ENCODE measurements at regions not wholly inside any gene's neighbourhood (a gene's known extent, or its start where the extent isn't known, plus 50 kb on each side); places are given as distances from the start of the nearest gene placed in this dataset.

GRCh38 chr15:27670486-27671209, 428.5 kb downstream of the OCA2 start:
- DNase-seq: no peak

- no peak for DNase-seq
Observed at GRCh38 chr15:27669641-27670040, 429.5 kb downstream of the OCA2 start.

- no peak for DNase-seq
Observed at GRCh38 chr15:27668471-27669220, 430.5 kb downstream of the OCA2 start.

- no peak for DNase-seq
Observed at GRCh38 chr15:27665002-27665401, 434.1 kb downstream of the OCA2 start.

- DNase-seq: no peak
Observed at GRCh38 chr15:27662892-27663291, 436.2 kb downstream of the OCA2 start.

GRCh38 chr15:27660676-27661075, 438.4 kb downstream of the OCA2 start:
- no peak for DNase-seq

- no peak for DNase-seq
Observed at GRCh38 chr15:27656296-27656987, 442.7 kb downstream of the OCA2 start.

- DNase-seq: no peak
Observed at GRCh38 chr15:27655056-27655455, 444.1 kb downstream of the OCA2 start.

GRCh38 chr15:27650244-27650643, 448.9 kb downstream of the OCA2 start:
- DNase-seq: no peak

- DNase-seq: no peak
Observed at GRCh38 chr15:27648359-27648758, 450.8 kb downstream of the OCA2 start.

- DNase-seq: no peak
Observed at GRCh38 chr15:27646531-27646930, 452.6 kb downstream of the OCA2 start.

GRCh38 chr15:27645672-27646071, 453.4 kb downstream of the OCA2 start:
- no peak for DNase-seq

GRCh38 chr15:27642981-27643380, 456.1 kb downstream of the OCA2 start:
- no peak for DNase-seq

GRCh38 chr15:27639595-27639994, 459.5 kb downstream of the OCA2 start:
- no peak for DNase-seq

GRCh38 chr15:27638958-27639357, 460.2 kb downstream of the OCA2 start:
- DNase-seq: no peak

- no peak for DNase-seq
Observed at GRCh38 chr15:27635916-27636315, 463.2 kb downstream of the OCA2 start.

GRCh38 chr15:27628486-27628885, 470.6 kb downstream of the OCA2 start:
- no peak for DNase-seq

GRCh38 chr15:27627623-27628022, 471.5 kb downstream of the OCA2 start:
- no peak for DNase-seq

GRCh38 chr15:27623560-27624305, 475.4 kb downstream of the OCA2 start:
- DNase-seq: no peak

- no peak for DNase-seq
Observed at GRCh38 chr15:27623149-27623548, 476.0 kb downstream of the OCA2 start.

- DNase-seq: no peak
Observed at GRCh38 chr15:27622371-27622770, 476.7 kb downstream of the OCA2 start.

- no peak for DNase-seq
Observed at GRCh38 chr15:27619204-27619603, 479.9 kb downstream of the OCA2 start.

GRCh38 chr15:27617013-27617412, 482.1 kb downstream of the OCA2 start:
- no peak for DNase-seq
